ENCODE measurements at regions not wholly inside any gene's neighbourhood (a gene's known extent, or its start where the extent isn't known, plus 50 kb on each side); places are given as distances from the start of the nearest gene placed in this dataset.

DNA sequence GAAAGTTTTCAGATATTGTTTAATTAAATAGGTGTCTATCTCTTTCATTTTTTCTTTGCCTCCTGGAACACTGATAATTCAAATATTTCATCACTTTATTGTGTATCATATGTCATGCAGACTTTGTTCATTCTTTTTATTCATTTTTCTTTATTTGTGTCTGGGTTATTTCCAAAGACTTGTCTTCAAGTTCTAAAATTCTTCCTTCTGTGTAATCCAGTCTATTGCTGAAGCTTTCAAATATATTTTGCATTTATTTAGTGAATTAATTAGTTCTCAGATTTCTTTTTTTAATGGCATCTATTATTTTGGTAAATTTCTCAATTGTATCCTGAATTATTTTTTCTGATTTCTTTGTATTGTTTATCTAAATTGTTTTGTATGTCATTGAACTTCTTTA is 70.1 kb downstream of the ZNF330 start:
- Histone ChIP-seq H3K4me1 (peaks cover 0 to 26% (median 0%) of the 10 kb centered on the region in 10 experiments; a peak in 5 of 20 replicates), H3K4me3 (no peak overlapping the region), H3K4me2 (no peak overlapping the region), H3K9ac (no peak overlapping the region), H3K27me3 (no peaks in the 10 kb centered on the region), H3K9me3 (replicated peaks in 1 of 11) (peaks cover 9 to 45% (median 15%) of the 10 kb centered on the region in 11 experiments; a peak in 18 of 22 replicates), H3K27ac (no peak overlapping the region), H4K20me1 (no peaks in the 10 kb centered on the region), H3K36me3 (no peaks in the 10 kb centered on the region)
- no peak for TF ChIP-seq Cebpa-rat (IDR thresholded peaks at IDR 0.05)

DNA sequence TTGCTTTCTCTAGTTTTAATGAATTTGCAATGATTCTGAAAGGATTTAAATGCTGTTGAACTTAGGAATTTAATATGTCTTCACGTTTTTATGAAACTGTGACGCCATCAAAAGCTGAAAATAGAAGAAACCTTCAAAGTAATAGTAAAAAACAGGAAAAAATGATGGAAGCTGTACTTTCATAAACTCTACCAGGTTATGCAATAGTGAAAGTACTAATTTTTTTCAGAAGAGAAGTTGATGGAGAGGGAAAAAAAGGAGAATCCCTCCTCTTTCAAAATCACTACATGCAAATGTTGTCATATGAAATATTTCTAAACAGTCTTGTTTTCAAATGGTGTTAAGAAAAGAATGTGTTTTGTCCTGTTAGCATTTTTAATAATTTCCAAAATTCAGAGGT is 73.6 kb downstream of the ZNF330 start:
- Histone ChIP-seq H3K9me3 (replicated peaks in 1 of 11) (peaks cover 9 to 43% (median 15%) of the 10 kb centered on the region in 11 experiments; a peak in 18 of 22 replicates), H3K27me3 (no peaks in the 10 kb centered on the region), H3K9ac (no peak overlapping the region; a peak in 1 of 22 replicates), H3K36me3 (no peaks in the 10 kb centered on the region), H4K20me1 (no peaks in the 10 kb centered on the region), H3K4me3 (no peak overlapping the region), H3K4me2 (peak overlapping the region in 2 of 11 experiments; percentile 50 to 54; a peak in 4 of 22 replicates), H3K4me1 (peaks cover 0 to 30% (median 0%) of the 10 kb centered on the region in 10 experiments; a peak in 5 of 20 replicates), H3K27ac (peak overlapping the region in 3 of 11 experiments; percentile 48 to 85 (median 74); a peak in 5 of 22 replicates)
- TF ChIP-seq Cebpa-rat (IDR thresholded peaks at IDR 0.05), result no peak

DNA sequence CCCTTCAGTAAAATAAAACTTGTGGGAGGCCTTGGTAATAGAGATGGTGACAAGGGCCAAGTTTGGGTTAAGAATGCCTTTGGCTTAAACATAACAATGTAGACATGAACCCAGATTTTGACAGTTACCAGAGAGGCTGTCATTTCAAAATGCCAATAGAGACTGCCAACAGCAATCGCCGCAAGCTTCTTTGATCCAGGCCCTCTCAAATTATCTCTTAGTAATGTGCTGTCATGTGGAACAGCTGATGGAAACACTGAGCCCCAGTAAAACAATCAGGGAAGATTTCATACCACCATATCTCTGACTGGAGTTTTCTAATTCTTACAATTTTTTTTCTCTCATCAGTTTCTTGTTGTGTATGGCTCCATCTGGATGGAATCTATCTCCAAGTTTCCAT is 80.5 kb downstream of the ZNF330 start:
- Histone ChIP-seq H4K20me1 (no peaks in the 10 kb centered on the region), H3K4me1 (peaks cover under 1 to 23% (median 3%) of the 10 kb centered on the region in 10 experiments; a peak in 17 of 20 replicates), H3K27ac (no peak overlapping the region), H3K4me3 (no peak overlapping the region), H3K27me3 (0 out of 22 replicates have a peak, but pooled peaks cover 0 to 2% (median 0%) of the 10 kb centered on the region in 11 experiments), H3K4me2 (no peak overlapping the region), H3K36me3 (no peaks in the 10 kb centered on the region), H3K9ac (no peak overlapping the region), H3K9me3 (replicated peaks in 1 of 11) (no peaks in the 10 kb centered on the region)
- no peak for TF ChIP-seq Cebpa-rat (IDR thresholded peaks at IDR 0.05)

DNA sequence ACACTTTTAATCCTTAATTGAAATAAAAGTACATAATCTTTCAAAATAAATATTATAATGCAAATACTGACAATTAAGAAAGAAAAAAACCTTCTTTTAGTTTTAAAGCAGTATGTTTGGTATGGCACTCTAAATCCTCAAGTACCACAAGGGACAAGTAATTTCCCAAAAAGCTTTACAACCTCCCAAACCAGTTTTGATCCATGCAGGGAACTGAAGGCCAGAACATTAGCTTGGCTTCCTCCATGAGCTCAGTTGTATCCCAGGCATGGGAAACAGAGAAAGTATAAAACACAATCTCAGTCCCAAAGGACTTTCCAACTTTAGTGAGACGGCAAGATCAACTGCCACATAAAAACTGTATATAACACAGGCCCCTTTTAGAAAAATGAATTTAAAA is 82.2 kb downstream of the ZNF330 start:
- no peaks in the 10 kb centered on the region for H3K36me3 ChIP-seq
- no peak overlapping the region for H3K9ac ChIP-seq
- H4K20me1 ChIP-seq, result no peaks in the 10 kb centered on the region
- no peak overlapping the region for H3K4me3 ChIP-seq
- no peak for TF ChIP-seq Cebpa-rat (IDR thresholded peaks at IDR 0.05)
- no peak overlapping the region for H3K27ac ChIP-seq
- no peak overlapping the region for H3K4me2 ChIP-seq
- peaks cover 12 to 40% (median 18%) of the 10 kb centered on the region in 10 experiments; a peak in 19 of 20 replicates for H3K4me1 ChIP-seq
- H3K27me3 ChIP-seq, result 0 out of 22 replicates have a peak, but pooled peaks cover 0 to 2% (median 0%) of the 10 kb centered on the region in 11 experiments
- no peaks in the 10 kb centered on the region for H3K9me3 ChIP-seq (replicated peaks in 1 of 11)

DNA sequence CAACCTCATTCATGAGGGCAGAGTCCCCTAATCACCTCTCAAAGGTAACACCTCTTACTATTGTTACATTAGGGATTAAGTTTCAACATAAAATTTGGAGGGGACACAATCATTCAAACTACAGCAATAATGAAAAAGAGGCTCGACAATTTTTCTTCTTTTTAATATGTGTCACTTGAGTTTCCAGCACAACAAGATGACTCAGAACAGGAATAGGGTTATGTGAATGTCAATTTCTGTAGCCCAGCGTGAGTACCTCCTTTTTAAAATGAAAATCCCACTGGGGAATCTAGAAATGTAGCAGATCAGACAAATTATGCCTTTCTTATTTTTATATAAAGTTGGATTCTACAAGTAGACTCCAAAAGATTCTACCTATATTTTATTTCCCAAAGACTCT is 83.7 kb downstream of the ZNF330 start:
- peaks cover 14 to 54% (median 21%) of the 10 kb centered on the region in 10 experiments; a peak in 19 of 20 replicates for H3K4me1 ChIP-seq
- TF ChIP-seq Cebpa-rat (IDR thresholded peaks at IDR 0.05), result no peak
- no peaks in the 10 kb centered on the region for H3K9me3 ChIP-seq (replicated peaks in 1 of 11)
- H3K4me3 ChIP-seq, result no peak overlapping the region
- no peaks in the 10 kb centered on the region for H3K36me3 ChIP-seq
- H3K27ac ChIP-seq, result no peak overlapping the region; a peak in 1 of 22 replicates
- H3K9ac ChIP-seq, result no peak overlapping the region
- peak overlapping the region in 2 of 11 experiments; percentile 12 to 40; a peak in 3 of 22 replicates for H3K4me2 ChIP-seq
- H3K27me3 ChIP-seq, result peaks cover 0 to 2% (median 0%) of the 10 kb centered on the region in 11 experiments; a peak in 2 of 22 replicates
- H4K20me1 ChIP-seq, result no peaks in the 10 kb centered on the region

DNA sequence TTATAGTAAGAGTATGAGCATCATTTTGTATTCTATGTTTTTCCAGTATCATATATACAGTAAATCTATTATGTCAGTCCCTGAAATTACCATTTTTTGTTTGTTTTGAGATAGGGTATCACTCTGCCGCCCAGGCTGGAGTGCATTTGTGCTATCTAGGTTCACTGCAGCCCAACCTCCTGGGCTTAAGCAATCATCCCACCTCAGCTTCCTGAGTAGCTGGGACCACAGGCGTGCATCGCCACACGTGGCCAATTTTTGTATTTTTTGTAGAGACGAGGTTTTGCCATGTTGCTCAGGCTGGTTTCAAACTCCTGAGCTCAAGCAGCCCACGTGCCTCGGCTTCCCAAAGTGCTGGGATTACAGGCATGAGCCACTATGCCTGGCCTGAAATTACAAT is 85.6 kb downstream of the ZNF330 start:
- Histone ChIP-seq H3K4me3 (no peak overlapping the region), H3K4me2 (peak overlapping the region; percentile 36 to 75 (median 59)), H3K27me3 (peaks cover 0 to 2% (median 0%) of the 10 kb centered on the region in 11 experiments; a peak in 2 of 22 replicates), H4K20me1 (no peaks in the 10 kb centered on the region), H3K9ac (peak overlapping the region in 1 of 11 experiments; percentile 24; a peak in 1 of 22 replicates), H3K4me1 (peaks cover 14 to 67% (median 24%) of the 10 kb centered on the region in 10 experiments; a peak in 19 of 20 replicates), H3K36me3 (no peaks in the 10 kb centered on the region), H3K9me3 (replicated peaks in 1 of 11) (no peaks in the 10 kb centered on the region), H3K27ac (no peak overlapping the region)
- peak in 5 of 11 experiments; percentile 19 to 59 (median 48); a peak in 4 of 22 replicates for TF ChIP-seq Cebpa-rat (IDR thresholded peaks at IDR 0.05)

DNA sequence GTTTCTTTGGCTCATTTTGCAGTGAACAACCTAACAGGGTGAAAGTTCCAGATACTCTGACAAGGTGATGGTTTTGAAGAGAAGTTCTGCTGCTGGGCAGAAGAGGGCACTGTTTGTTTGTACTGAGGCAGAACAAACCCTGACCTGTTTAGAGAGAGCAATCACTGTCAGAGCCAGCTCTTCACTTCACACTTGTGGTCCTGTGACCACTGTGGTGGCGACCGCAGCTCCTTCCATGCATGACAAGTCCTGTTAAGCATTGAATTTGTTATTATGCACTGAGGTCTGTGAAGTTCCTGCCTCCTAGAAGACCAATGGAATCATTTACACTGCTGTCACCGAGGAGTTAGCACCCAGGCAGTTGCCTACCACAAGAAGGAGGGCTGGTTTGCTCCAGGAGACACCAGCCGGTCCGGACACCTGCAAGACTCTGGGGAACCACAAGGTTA is 86.6 kb downstream of the ZNF330 start:
- Histone ChIP-seq H3K4me3 (no peak overlapping the region), H3K9me3 (replicated peaks in 1 of 11) (peaks cover 0 to 7% (median 0%) of the 10 kb centered on the region in 11 experiments; a peak in 5 of 22 replicates), H3K27ac (peak overlapping the region in 3 of 11 experiments; percentile 48 to 51 (median 51); a peak in 7 of 22 replicates), H3K9ac (peak overlapping the region in 1 of 11 experiments; percentile 42; a peak in 3 of 22 replicates), H3K4me2 (peak overlapping the region; percentile 31 to 72 (median 56); a peak in 21 of 22 replicates), H3K36me3 (no peaks in the 10 kb centered on the region), H4K20me1 (no peaks in the 10 kb centered on the region), H3K27me3 (peaks cover 0 to 2% (median 0%) of the 10 kb centered on the region in 11 experiments; a peak in 2 of 22 replicates), H3K4me1 (peaks cover 14 to 76% (median 24%) of the 10 kb centered on the region in 10 experiments; a peak in 19 of 20 replicates)
- TF ChIP-seq Cebpa-rat (IDR thresholded peaks at IDR 0.05), result no peak

DNA sequence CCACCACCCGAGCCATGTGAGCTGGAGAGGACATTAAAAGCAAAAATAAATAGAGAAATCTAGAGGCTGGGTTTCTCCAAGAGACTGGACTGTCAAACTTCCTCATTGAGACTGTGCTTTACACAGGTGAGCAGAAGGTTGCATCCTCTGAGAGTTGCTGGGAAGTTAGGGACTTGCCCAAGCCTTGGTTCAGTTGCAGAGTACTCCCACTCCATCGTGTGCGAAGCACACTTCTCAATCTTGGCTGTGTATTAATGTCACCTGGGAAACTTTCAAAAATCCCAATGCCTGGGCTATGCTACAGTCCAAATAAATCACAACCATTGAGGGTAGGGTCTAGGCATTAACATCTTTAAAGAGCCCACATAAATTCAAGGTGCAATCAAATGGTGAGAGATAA is 89.2 kb downstream of the ZNF330 start:
- Histone ChIP-seq H3K9me3 (replicated peaks in 1 of 11) (peaks cover 0 to 16% (median 0%) of the 10 kb centered on the region in 11 experiments; a peak in 5 of 22 replicates), H3K4me3 (no peak overlapping the region), H3K9ac (no peak overlapping the region), H3K36me3 (no peaks in the 10 kb centered on the region), H4K20me1 (no peaks in the 10 kb centered on the region), H3K4me1 (peaks cover 14 to 91% (median 24%) of the 10 kb centered on the region in 10 experiments; a peak in 19 of 20 replicates), H3K4me2 (peak overlapping the region in 3 of 11 experiments; percentile 38 to 72 (median 48); a peak in 5 of 22 replicates), H3K27me3 (peaks cover 0 to 1% (median 0%) of the 10 kb centered on the region in 11 experiments; a peak in 2 of 22 replicates), H3K27ac (no peak overlapping the region)
- no peak for TF ChIP-seq Cebpa-rat (IDR thresholded peaks at IDR 0.05)
